H4 (cell line): ENCODE measurements at regions not wholly inside any gene's neighbourhood (a gene's known extent, or its start where the extent isn't known, plus 50 kb on each side); places are given as distances from the start of the nearest gene placed in this dataset.
A peak's percentile ranks its signal among the peaks of the same experiment; 100 is the strongest.

Source experiments
- DNase-seq: peaks from one replicate; pipeline ENCODE4 v3.0.0-alpha.2; 2015; ENCODE audit warnings: low spot score

DNA sequence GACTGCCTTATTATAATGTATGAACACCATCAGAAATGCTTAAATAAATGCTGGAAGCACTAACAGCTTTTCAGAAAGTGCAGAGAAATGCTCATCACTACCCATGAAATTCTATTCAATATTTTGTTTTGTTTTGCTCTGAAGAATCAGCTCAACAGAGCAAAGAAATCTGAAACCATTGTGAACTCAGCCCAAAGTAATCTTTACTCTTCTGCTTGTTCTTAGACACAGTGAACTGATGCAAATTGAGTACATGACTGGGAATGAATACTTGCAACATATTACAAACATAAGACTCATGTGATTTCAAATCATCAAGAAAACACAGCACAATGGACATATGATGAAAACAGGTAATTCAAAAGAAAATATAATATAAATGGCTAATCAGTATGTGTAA is 404.6 kb upstream of the OPRM1 start:
- DNase-seq: no peak

DNA sequence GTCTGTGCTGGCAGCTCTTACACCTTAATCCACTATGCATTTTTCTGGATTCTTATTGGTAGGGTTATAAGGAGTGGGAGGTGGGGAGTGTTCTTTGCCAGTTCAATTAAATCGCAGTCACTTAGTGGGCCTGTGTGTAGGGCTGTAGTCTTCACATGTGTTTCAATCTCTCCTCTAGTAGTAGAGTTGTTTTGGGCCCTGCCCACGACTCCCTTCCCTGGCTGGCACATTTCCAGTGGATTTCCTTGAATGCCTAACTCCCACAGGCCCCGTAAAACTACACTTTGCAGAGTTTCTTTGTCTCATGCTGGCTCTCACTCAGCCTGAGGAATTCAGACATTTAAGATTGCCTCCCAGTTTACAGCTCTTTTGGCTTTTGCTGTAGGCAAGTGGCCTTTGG is 414.0 kb upstream of the OPRM1 start:
- DNase-seq: peak; percentile 18

DNA sequence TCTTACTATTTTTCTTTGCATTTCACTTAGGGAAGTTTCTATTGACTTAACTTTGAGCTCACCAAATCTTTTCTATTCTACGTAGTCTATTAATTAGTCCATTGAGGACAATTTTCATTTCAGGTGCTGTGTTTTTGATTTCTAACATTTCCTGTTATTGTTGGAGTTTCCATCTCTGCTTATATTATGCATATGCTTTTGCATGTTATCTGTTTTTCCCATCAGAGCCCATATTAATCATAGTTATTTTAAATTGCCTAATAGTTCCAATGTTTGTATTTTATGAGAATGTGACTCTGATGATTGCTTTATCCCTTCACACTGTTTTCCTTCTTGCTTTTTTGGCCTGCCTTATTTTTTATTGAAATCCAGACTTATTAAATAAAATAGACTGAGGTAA is 414.5 kb upstream of the OPRM1 start:
- DNase-seq: no peak

DNA sequence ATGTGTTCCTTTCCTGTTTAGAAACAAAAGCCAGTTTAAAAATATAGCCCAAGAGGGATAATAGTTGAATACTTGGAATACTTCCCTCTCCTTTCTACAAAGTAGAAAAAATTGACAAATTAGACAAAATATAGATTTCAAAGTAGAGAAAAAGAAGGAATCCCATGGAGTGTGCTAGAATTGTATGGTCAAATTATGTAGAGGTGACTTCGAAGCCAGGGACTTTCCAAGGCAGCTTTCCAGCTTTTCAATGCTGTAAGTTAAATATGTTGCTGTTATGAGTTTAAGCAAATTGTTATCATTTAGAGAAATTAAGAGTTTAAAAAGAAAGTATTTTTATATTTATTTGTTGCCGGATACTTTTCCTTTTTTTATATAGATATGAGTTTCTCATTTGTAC is 415.5 kb upstream of the OPRM1 start:
- DNase-seq: no peak

GRCh38 chr6:153621491-153621890 is 417.5 kb upstream of the OPRM1 start:
- no peak for DNase-seq

- no peak for DNase-seq
These were observed 418.0 kb upstream of the OPRM1 start for GRCh38 chr6:153621070-153621469.

GRCh38 chr6:153618371-153619322 is 420.4 kb upstream of the OPRM1 start:
- no peak for DNase-seq

DNA sequence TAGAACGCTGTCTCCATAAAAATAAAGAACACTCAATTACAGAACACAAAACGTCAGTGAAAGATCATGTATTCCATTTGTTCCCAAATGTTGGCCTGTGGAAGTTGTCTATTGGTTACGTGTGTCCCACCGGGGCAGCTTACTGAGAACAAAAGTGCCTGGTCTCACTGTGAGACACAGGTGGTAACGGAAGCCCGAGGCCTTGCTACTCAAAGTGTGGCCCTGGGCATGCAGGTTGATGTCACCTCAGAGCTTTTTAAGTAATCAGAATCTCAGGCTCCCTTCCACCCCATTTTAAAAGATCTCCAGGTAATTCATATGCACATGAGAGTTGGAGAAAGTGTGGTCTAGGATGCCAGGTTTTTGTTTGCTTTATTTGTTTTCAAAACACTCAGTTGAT is 422.5 kb upstream of the OPRM1 start:
- DNase-seq: no peak

- DNase-seq: no peak
These were observed 425.2 kb upstream of the OPRM1 start for GRCh38 chr6:153613719-153614455.

DNA sequence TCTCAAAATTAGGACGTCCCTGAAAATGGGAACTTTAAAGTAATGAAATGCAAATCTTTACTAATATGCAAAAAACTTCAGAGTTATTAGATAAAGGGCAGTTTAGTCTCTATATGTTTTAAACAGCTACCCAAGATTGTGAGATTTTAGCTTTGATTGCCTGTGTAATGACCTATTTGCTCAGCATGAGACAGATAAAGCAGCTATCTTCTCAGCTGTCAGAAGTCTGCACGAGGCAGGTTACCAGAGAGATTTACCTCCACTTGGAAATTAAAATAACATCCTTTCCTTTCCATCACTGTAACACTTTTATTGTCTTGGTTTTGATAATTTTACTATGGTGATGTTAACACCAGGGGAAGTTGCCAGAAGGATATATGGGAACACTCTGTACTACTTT is 436.6 kb upstream of the OPRM1 start:
- DNase-seq: no peak

DNA sequence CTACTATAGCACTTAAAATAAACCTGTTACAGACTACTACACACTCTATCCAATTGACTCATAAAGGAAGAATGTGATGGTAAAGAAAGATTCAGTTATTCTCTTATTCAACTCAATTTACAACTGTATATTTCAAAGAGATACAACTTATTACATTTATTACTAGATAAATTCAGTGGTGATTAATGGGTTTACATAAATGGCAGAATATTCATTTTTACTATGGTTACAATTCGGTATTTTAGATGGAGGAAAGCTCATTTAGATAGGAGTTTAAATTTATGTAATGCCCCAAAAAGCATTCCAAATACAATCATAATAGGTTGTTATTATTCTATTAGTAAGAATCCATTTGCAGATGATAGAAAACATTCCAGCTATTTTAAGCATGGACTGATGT is 439.1 kb upstream of the OPRM1 start:
- no peak for DNase-seq

DNA sequence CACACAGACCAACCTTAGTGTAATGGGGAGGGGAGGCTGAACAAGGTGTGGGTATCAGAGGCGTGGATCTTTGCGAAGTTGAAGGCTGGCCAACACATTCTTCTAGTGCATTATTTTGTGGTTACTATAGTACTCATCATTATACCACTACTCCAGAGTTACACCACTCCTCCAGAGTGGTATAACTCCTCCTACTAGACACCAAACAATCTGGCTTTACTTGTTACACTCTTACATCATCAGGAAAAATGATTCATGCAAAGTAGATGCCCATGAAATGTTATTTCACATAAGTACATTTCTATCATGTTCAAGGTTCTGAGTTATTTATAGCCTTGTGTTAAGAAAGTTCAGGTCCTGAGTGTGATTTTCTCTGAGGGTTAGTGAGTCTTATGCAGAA is 443.1 kb upstream of the OPRM1 start:
- peak; percentile 11 for DNase-seq

- DNase-seq: no peak
These were observed 444.2 kb upstream of the OPRM1 start for GRCh38 chr6:153594871-153595270.

GRCh38 chr6:153591159-153591558 is 447.9 kb upstream of the OPRM1 start:
- no peak for DNase-seq

DNA sequence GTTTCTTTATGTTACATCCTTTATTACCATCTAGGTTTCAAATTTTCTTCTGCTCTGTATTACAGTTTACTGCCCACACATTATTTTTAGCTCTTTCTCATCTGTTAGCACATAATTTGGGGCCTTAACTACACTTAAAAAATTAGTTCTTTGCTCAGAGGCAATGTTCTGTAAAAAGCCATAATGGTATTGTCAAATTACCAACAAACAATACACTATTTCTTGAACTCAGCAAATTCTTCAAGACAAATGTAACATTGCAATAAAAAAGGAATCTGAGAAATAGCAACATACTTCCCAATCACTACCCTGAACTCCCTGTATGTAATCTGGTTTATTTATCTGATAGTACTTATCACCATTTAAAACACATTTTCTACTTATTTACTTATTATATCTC is 448.6 kb upstream of the OPRM1 start:
- no peak for DNase-seq

- DNase-seq: no peak
These were observed 450.7 kb upstream of the OPRM1 start for GRCh38 chr6:153588330-153588729.

DNA sequence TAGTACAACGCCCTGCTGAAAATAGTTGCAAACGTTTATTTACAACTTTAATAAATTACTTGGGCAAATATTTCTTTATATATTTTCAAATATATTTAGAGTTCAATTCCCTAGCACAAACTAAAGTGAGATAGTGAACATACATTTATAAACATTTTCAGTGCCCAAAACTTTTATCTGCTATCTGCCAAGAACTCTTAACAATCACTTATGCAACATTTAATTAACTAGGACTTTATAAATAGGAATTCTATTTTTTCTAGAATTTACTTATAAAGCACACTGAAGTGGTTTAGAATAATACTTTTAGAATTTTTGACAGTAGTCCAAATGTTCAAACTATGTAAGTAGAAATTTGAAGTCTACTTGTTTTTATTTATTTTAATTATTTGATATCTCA is 452.6 kb upstream of the RGS17 start:
- DNase-seq: no peak

DNA sequence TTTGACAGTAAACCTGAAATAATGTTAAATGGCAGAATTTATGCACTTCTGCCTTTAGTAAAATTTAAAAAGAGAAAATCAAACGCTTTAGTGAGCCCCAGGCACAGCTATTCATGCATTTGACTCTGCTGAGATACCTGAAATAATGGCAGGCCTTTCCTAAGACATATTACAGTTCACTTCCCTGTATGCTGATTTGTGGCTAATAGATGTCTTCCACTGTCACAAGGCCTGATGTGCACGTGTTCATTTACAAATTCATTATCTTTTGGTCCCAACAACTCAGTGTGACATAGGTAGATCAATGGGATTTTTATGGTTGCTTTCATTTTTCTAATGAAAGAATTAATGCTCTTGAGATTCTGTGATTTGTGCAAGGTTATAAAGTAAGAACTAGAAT is 449.7 kb upstream of the RGS17 start:
- no peak for DNase-seq

- no peak for DNase-seq
These were observed 444.4 kb upstream of the RGS17 start for GRCh38 chr6:153575528-153575927.

GRCh38 chr6:153574231-153574630 is 443.1 kb upstream of the RGS17 start:
- no peak for DNase-seq

DNA sequence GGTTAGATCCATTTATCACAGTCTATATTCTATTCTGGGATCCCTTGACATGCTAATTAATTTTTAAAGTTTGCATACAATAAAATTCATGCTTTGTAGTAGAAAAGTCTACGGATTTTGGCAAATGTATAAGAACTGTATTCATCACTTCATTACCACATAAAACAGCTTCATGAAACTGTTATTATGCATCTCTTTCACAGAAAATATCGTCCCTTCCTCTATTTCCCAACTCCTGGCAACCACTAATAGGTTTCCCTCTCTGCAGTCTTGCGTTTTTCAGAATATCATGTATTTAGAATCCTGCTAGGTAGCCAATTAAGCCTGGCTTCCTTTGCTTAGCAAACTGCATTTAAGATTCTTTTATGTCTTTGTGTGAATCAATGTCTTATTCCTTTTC is 441.3 kb upstream of the RGS17 start:
- DNase-seq: no peak

DNA sequence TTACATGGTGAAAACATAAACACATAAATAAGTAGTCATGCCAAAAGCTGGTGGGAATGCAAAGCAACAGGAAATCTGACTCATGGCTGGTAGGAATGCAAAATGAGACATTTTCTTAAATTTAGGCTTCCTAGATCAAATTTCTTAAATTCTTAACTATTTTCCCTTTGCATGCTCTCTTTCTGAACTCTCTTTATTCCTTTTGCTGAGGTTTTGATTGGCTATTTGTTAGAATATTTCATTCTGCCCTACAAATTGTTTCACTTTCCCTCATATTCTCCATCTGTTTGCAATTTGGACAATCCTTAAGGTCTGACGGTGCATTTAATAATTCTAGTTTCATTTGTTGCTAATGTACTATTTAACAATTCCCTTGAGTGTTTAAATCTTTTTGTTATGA is 437.5 kb upstream of the RGS17 start:
- peak; percentile 25 for DNase-seq

DNA sequence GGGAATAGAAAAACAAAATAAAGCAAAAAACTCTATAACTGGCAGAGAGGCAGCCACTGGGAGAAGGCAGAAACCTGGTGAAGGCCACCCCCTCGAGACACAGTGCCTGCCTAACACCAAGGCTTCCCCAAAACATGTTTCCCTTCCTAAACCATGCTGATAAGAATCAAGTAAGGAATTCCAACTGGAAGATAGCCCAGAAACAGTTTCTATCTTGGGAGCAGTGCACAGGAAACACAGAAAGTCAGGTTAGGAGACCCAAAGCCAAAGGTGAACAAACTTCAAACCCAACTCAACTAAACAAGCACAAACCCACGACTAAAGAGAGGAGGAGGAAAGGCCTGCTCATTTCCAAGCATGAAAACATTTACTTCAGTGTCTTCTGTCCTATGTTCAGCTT is 433.7 kb upstream of the RGS17 start:
- no peak for DNase-seq
